ENCODE measurements at regions not wholly inside any gene's neighbourhood (a gene's known extent, or its start where the extent isn't known, plus 50 kb on each side); places are given as distances from the start of the nearest gene placed in this dataset.

DNA sequence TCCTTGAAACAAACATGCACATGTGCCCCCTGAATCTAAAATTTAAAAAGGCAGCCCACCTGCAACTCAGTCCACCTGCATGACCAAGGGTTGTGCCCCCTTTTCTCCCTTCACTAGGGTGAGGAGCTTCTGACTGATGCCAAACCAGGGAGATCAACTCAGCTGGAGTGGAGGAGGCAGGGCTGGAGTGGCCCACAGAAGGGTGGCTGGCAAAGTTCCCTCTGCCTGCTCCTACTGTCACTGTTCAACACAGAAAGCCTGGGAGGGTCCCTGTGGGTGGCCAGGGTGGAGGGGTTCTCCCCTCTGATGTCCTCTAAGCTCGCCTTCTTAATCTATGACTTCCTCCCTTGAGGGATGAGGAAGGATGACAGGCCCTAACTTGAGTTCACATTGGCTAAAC lies 55.7 kb upstream of the ANTXRL start:
- peaks cover 5% of the 10 kb centered on the region for H3K27me3 Mint-ChIP-seq (ENCODE audit: unreplicated experiment)
- H3K4me3 Mint-ChIP-seq (ENCODE audit: unreplicated experiment), result no peak overlapping the region
- no peak overlapping the region for H3K27ac Mint-ChIP-seq (ENCODE audit: unreplicated experiment)
- no peaks in the 10 kb centered on the region for H3K9me3 Mint-ChIP-seq (ENCODE audit: unreplicated experiment)
- no peak for DNase-seq (ENCODE audit: low spot score)
- H3K4me1 Mint-ChIP-seq (ENCODE audit: unreplicated experiment), result peaks cover 7% of the 10 kb centered on the region
- H3K36me3 Mint-ChIP-seq (ENCODE audit: low read depth, unreplicated experiment), result no peaks in the 10 kb centered on the region
- TF ChIP-seq, protein P1, sequence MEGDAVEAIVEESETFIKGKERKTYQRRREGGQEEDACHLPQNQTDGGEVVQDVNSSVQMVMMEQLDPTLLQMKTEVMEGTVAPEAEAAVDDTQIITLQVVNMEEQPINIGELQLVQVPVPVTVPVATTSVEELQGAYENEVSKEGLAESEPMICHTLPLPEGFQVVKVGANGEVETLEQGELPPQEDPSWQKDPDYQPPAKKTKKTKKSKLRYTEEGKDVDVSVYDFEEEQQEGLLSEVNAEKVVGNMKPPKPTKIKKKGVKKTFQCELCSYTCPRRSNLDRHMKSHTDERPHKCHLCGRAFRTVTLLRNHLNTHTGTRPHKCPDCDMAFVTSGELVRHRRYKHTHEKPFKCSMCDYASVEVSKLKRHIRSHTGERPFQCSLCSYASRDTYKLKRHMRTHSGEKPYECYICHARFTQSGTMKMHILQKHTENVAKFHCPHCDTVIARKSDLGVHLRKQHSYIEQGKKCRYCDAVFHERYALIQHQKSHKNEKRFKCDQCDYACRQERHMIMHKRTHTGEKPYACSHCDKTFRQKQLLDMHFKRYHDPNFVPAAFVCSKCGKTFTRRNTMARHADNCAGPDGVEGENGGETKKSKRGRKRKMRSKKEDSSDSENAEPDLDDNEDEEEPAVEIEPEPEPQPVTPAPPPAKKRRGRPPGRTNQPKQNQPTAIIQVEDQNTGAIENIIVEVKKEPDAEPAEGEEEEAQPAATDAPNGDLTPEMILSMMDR (IDR thresholded peaks at IDR 0.05; ENCODE audit: unreplicated experiment), result no peak

DNA sequence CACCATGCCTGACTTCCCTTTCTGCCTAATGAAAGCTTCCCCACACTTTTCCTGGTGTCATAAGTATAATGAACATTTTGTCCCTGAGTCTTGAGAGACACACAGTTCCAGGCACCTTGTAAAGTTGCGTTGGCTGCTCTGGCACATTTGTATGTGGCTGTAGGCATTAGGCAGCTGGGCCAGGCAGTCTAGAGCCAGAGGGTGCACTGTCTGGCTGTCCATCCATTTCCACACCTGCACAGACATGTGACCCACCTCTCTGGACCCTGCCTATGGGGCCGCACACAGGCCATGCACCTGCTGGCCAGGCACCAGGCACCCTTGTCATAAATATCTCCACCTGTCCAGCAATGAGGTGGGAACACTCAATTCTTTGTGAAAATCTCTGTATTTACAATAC lies 54.7 kb upstream of the ANTXRL start:
- Mint-ChIP-seq H3K9me3 (ENCODE audit: unreplicated experiment) (no peaks in the 10 kb centered on the region), H3K27ac (ENCODE audit: unreplicated experiment) (no peak overlapping the region), H3K27me3 (ENCODE audit: unreplicated experiment) (peaks cover 14% of the 10 kb centered on the region), H3K4me1 (ENCODE audit: unreplicated experiment) (peaks cover 7% of the 10 kb centered on the region), H3K4me3 (ENCODE audit: unreplicated experiment) (no peak overlapping the region), H3K36me3 (ENCODE audit: low read depth, unreplicated experiment) (peaks cover 9% of the 10 kb centered on the region)
- TF ChIP-seq, protein P1 (IDR thresholded peaks at IDR 0.05; ENCODE audit: unreplicated experiment), result no peak
- DNase-seq (ENCODE audit: low spot score), result no peak

DNA sequence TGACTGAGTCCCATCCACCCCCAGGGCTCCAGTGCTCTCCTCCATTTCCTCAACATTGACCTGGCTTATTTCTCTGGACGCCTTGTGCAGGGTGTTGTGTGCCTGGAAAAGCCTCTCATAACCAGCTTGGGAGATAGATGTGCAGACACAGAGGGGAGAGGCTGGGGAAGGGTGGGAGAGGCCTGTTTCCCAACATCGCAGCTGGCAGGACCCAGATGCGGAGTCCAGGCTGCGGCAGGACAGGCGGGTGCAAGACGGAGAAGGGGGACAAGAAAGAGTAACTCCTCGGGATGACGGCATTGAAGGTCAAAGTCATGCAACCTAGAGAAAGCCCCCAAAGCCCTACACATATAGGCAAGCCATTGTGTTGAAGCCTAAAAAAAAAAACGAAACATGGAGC lies 54.1 kb upstream of the ANTXRL start:
- no peak overlapping the region for H3K4me3 Mint-ChIP-seq (ENCODE audit: unreplicated experiment)
- peaks cover 7% of the 10 kb centered on the region for H3K4me1 Mint-ChIP-seq (ENCODE audit: unreplicated experiment)
- H3K27me3 Mint-ChIP-seq (ENCODE audit: unreplicated experiment), result peaks cover 10% of the 10 kb centered on the region
- H3K36me3 Mint-ChIP-seq (ENCODE audit: low read depth, unreplicated experiment), result peaks cover 14% of the 10 kb centered on the region
- TF ChIP-seq, protein P1 (IDR thresholded peaks at IDR 0.05; ENCODE audit: unreplicated experiment), result no peak
- H3K27ac Mint-ChIP-seq (ENCODE audit: unreplicated experiment), result no peak overlapping the region
- H3K9me3 Mint-ChIP-seq (ENCODE audit: unreplicated experiment), result no peaks in the 10 kb centered on the region
- no peak for DNase-seq (ENCODE audit: low spot score)

DNA sequence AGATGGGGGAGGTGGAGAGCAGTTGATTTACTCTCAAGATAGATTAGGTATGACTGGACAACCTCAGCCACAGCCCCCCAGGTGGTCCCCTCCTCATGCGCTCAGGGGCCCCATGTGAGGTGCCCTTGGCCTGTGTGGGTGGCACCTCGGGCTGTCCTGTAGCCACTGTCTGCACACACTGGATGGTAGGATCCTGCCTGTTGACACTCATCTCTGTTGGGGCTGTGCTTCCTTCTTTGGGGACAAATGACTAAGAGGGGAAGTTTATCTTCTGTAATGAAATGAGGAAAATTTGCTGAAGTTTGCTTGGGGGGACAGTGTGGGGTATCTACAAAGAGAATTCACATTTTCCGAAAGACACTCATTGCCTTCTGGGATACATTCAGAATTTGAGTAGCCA lies 53.6 kb upstream of the ANTXRL start:
- peaks cover 10% of the 10 kb centered on the region for H3K27me3 Mint-ChIP-seq (ENCODE audit: unreplicated experiment)
- H3K9me3 Mint-ChIP-seq (ENCODE audit: unreplicated experiment), result no peaks in the 10 kb centered on the region
- TF ChIP-seq, protein P1 (IDR thresholded peaks at IDR 0.05; ENCODE audit: unreplicated experiment), result no peak
- no peak overlapping the region for H3K27ac Mint-ChIP-seq (ENCODE audit: unreplicated experiment)
- H3K36me3 Mint-ChIP-seq (ENCODE audit: low read depth, unreplicated experiment), result peaks cover 14% of the 10 kb centered on the region
- peaks cover 7% of the 10 kb centered on the region for H3K4me1 Mint-ChIP-seq (ENCODE audit: unreplicated experiment)
- DNase-seq (ENCODE audit: low spot score), result no peak
- no peak overlapping the region for H3K4me3 Mint-ChIP-seq (ENCODE audit: unreplicated experiment)

DNA sequence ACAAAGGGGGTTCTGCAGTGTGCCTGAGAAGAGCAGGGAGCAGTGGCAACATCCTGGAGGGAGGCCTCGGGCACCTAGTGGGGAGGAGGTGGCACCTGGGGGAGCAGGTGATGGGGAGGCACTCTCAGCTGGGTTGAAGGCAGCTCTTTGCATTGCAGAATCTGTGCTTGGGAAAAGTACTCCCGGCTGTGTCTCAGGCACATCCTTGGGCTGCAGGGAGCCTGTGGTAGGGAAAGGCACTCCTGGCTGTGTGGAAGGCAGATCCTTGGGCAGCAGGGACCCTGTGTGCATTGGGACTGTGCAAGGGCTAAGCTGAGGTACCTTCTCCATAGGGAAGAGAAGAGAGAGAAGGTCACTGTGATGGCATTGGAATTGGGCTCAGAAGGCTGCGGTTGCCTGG lies 52.8 kb upstream of the ANTXRL start:
- TF ChIP-seq, protein P1 (IDR thresholded peaks at IDR 0.05; ENCODE audit: unreplicated experiment), result no peak
- Mint-ChIP-seq H3K27ac (ENCODE audit: unreplicated experiment) (no peak overlapping the region), H3K4me3 (ENCODE audit: unreplicated experiment) (no peak overlapping the region), H3K4me1 (ENCODE audit: unreplicated experiment) (peaks cover 5% of the 10 kb centered on the region), H3K27me3 (ENCODE audit: unreplicated experiment) (peaks cover 10% of the 10 kb centered on the region), H3K9me3 (ENCODE audit: unreplicated experiment) (no peaks in the 10 kb centered on the region), H3K36me3 (ENCODE audit: low read depth, unreplicated experiment) (peaks cover 14% of the 10 kb centered on the region)
- DNase-seq (ENCODE audit: low spot score), result peak; percentile 1
